HG03575 (cell line): ENCODE measurements at regions not wholly inside any gene's neighbourhood (a gene's known extent, or its start where the extent isn't known, plus 50 kb on each side); places are given as distances from the start of the nearest gene placed in this dataset.

Source experiments
- ATAC-seq: cut with Tn5 transposase; IDR thresholded peaks from one replicate; pipeline ENCODE4 v1.9.1; 2021; ENCODE audit not compliant: unreplicated experiment, insufficient number of reproducible peaks, low FRiP score; ENCODE audit errors: extremely low read depth

DNA sequence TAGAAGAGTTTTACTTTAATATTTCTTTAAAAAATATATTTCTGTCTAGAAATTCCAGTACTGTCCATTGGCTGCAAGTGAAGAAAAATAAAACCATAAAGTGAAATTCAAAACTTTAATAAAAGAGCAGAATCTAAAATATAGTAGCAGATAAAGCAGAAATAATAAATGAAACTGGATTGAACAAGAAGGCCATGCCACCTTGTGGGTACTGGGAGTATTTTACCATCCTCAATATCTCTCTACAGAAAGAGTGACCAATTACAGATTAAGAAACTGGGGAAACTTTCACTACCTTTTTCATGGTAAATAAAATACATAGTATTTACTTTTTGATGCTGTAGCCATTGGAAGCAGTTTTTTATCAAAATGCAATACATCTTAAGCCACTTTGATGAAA lies 220.5 kb downstream of the BCAT1 start:
- ATAC-seq = no peak

DNA sequence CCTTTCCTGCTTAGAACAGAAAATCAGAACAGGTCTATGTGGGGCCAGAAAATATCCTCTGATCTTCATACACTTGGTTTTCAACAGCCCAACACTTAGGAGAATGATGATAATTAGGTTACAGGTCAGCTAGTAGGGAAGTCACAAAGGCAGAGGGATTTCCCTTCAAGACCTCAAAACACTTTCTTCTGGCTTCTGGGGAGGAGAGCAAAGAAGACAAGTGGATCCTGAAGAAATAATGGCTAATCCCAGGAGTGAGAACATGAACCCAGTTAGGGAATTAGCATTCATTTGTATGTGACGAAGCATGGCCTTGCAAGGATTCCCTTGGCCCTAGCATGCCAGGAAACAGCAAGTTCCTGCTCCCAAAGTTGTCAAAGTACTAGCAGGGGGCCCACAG lies 223.3 kb downstream of the BCAT1 start:
- ATAC-seq = no peak

DNA sequence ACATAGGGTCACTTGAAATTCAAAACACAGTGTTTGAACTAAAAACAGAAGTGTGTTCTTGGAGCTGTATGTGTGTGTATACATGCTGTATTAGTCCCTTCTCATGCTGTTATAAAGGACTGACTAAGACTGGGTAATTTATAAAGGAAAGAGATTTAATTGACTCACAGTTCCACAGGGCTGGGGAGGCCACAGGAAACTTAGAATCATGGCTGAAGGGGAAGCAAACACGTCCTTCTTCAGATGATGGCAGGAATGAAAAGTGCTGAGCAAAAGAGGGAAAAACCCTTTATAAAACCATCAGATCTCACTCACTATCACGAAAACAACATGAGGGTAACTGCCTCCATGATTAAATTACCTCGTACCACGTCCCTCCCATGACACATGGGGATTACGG lies 224.1 kb downstream of the BCAT1 start:
- ATAC-seq = no peak

DNA sequence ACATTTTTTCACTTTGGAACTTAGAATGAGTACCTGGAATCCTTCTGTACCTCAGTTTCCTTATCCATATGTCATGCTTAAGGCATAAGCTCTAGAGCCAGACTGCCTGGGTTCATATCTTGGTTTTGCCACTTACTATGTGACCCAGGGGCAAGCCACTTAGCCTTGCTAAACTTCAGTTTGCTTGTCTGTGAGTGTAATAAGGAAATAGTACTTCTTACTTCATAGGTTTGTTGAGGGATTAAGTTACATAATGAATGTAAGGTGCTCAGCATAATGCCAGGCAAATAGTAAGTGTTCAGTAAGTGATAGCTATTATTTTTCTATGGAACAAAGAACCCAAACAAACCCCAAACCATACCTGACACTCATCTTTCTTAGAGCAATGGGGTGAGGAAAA lies 225.1 kb downstream of the BCAT1 start:
- no peak for ATAC-seq

DNA sequence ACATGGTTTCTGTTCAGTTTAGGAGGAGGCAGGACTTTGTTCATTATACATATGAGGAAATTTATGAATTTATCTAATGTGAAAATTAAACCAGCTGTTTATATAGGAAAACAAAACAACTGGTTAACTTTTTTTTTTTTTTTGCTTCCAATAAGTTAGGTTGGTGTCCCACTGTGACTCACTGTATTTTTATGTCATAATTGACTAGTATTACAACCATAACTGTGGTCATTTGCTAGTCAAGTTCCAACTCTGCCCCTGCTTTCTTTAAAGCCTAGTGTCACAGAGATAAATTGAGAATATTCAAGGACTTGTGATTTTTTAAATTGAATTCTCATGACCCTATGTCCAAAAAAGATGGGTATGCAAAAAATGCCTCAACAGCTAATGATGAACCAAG lies 227.7 kb downstream of the BCAT1 start:
- ATAC-seq = no peak

DNA sequence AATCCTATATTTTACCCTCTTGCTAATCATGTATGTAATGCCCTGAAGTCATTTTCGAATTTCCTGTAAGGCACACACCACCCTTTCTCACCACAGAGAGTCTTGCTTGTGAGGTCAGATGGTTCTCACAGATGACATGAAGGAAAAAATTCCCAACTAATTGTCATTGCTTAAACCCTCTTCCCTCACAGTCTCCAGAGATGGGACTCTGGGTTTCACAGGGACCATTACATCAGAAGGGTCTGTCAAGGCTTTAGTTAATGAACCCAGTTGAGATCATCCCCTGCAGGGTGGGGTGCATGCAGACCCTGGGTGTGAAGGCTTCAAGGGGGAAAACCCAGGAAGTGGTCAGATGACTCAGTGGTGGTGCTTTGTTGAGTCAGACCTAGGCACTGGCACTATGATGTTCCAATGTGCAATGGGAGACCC lies 229.6 kb downstream of the BCAT1 start:
- peak; percentile 84 for ATAC-seq

DNA sequence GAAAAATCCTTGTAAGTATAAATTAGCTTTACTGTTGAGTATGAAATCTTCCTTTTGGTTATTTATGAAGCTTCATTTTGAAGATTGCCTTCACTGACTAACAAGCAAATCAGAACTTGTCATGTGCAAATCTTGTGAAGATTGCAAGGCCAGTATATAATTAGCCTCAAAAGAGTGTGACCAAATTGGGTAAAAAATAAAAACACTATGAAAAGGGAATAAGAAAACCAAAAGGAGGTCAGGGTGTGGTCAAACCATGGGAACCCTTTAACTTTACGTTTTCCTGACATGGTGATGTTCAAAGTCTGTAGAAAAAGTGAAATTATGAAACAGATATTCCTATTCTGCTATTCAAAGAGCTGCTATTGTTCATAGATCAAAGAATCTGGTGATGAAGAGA lies 230.3 kb downstream of the BCAT1 start:
- ATAC-seq = no peak

DNA sequence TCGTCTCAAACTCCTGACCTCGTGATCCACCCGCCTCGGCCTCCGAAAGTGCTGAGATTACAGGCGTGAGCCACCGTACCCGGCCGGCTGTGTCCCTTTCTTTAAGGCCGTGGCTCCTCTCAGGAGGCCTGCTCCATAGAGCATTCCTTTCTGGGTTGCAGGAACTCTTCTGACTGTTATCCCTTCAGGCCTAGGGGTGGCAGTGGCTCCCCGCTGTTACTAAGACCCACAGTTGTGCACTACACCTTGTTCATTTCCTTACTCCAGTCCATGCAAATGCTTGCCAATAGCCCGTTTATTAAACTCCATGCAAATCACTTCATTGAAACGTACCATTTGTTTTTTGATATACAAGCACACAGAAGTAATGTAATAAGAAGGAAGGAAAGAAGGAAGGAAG lies 234.7 kb downstream of the BCAT1 start:
- no peak for ATAC-seq

DNA sequence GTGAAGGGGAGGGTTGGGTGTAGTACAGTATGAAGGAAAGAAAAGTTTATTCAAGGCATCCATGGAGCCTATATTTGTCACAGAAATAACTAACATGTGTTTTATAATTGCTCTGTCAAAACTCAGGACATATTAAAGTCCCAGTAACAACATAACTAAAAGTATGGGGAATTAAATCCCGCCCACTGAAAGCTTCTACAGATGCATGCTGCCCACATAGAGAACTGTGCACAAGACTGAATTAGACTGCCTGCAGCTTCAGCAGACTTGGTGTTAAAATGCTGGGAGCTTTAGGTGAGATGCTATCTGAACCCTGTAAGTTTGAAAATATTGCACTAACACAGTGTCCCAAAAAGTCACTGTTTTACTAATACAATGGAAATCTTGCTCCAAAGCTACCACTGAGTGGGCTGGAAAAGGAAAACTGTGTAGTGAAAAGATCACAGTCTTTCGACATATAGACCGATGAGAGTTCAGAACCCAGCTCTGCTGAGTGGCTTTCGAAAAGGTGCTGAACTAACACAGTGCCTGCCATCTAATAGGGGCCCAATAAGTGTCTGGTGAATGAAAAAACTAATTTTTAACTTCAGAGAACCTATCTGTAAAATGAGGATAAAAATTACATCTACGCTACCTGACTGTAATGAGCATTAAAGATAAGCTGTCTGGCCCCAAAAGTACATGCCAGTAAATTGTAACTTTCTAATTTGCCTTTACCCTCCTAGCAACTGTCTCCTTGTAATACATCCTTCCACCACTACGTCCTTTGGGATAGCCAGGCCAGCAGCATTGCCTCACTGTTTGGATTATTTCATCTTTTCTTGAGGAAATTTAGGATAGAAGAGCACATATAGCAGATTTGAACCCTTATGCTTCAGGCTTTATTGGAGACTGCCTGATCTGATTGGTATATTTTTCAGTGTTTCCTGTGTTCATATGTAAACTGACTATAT lies 237.6 kb downstream of the BCAT1 start:
- no peak for ATAC-seq

DNA sequence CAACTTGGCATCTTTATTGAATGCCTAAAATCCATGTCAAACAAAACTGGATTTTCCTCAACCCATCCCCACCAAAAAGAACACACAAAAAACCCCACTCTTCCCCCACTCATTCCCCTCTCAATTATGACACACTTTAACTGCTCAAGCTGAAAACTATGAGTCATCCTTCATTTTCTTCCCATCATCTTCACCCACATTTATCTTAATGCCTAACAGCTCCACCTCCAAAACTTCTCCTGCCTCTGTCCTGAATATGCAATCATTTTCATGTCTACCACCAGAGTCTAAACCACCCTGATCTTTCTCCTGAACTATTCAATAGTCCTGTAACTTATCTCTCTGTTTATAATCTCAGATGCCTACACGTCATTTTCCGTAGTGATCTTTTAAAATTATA lies 239.7 kb downstream of the BCAT1 start:
- no peak for ATAC-seq

DNA sequence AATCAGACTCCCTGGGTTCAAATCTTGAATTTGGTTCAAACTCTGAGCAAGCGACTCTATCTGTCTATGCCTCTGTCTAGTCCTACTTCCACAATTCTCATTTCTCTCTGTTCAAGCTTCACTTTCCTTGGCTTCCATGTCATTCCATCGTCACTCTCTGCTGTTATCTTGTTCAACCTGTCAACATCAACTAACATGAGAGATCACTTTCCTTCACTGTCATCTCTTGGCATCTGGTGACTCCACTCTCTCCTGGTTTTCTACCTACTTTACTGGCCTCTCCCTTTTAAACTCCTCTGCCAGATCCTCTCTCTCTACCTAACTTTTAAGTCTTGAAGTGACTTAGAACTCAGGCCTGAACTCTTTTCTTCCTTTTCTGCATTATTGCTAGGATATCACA lies 240.2 kb downstream of the BCAT1 start:
- no peak for ATAC-seq

DNA sequence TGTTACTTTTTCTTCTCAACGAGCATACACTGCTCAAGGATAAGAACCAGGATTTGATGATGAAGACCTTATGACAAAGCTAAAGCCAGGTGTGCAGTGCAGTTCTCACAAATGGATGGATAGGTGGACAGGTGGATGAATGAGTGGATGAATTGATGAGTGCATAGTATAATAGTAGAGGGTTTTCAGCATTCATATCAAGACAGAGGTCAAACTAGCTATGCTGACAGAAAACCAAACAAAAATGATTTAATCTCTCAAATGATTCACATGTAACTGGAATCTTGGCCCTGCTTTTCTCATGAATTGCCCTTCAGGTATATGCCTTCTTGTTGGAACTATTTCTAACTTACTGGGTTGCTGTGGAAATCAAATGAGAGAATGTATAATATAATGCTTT lies 240.9 kb downstream of the BCAT1 start:
- ATAC-seq = no peak

DNA sequence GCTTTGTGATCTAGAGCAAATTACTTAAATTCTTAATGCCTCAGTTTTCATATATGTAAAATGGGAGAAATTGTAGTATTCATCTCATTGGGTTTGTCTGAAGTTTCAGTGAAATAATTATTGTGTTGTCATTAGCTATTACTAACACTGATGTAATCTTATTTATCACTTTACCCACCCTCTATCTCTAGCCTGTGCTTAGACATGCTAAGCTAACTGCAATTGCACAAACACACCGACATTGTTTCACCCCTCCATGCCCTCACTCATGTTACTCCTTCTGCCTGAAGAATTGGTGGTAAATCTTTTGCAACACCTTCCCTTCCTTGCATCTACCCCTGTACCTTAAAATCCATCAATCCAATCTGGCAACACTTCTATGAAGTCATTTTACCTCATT lies 241.6 kb downstream of the BCAT1 start:
- ATAC-seq = no peak

DNA sequence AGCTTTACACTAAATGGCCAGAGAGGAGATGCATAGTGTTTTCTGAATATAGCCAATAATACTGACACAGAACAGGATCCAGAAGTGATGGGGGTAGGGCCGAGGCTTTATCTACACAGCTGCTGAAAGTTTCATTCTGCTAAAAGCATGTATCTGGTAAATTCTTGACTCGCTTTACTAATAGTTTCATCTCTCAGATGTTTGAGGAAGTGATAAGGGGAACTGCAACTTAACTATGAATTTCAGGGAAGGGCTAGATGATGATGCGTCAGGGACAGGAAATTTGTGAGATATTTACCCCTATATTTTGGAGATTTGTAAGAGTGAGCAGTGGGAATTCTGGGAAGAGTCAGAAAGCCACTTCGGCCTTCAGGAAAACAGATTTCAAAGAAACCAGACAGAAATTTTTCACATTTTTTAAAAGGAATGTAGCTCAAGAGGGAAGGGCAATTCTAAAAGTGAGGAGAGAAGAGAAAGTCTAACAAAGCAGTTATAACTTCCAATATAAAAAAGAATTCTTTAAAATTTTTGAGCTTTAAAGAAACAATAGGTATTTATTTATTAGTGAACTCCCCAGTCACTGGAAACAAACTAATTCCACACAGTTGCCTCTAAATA lies 243.1 kb downstream of the BCAT1 start:
- ATAC-seq = peak; percentile 99

DNA sequence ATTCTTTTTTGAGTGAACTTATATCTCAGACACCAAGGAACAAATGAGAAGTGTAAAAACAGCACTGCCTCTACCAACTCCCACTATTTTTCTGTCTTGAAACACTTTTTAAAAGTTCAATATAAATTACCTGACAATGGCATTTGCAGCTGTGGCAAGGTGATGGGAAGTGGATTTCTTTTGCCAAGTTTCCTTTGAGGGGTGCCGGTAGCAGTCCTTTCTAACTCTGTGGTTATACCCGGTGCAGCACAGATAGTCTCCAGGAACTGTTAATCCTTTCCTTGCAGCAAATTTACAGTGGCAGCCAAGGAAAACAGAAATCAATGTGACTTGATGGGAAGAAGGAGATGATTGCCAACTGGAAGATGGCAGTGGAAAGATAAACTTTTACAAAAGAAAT lies 243.7 kb downstream of the BCAT1 start:
- no peak for ATAC-seq

DNA sequence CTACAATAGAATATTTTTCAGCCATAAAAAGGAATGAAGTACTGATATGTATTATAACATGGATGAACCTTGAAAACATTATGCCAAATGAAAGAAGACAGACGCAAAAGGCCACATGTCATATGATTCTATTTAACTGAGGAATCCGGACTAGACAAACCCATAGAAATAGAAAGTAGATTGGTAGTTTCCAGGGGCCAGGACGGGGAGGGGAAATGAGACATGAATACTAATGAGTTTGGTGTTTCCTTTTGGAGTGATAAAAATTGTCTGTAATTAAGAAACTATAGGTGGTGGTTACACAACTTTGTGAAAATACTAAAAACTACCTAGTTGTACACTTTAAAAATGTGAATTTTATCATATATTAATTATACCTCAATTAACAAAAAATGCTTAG lies 247.6 kb downstream of the BCAT1 start:
- no peak for ATAC-seq

DNA sequence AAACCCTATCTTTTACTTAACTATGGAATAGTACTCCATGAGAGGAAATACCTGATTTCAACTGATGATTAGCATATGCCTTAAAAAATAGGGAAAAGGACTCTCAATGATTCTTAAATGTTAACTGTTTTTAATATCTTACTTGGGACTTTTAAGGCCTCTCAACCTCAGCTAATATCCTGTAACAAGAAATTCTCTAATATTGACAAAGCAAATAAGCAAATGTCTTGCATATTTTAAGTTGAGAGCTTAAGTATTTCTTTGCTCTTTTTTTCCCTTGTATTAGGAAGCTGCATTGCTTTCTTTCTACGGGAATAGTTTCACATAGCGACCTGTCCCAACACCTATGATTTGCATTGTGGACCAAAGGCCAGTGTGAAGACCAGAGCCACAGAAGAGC lies 249.9 kb downstream of the BCAT1 start:
- no peak for ATAC-seq

DNA sequence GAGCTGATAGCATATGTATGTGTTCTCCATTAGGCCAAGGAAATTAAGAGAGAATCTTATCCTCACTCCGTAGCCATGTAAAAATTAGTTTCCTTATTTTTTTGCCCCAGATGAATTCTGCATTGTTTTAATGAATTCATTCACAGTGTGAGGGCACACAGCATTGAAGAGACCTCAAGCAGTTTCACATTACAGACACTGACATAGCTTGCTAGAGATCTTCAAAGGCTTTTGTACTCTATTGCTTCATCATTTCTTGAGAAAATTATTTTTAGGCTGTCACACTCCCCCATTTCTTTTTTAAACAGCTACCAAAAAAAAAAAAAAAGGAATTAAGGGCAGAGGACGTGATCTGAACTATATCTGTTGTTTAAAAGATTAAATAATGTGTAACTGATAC lies 251.1 kb downstream of the BCAT1 start:
- no peak for ATAC-seq

DNA sequence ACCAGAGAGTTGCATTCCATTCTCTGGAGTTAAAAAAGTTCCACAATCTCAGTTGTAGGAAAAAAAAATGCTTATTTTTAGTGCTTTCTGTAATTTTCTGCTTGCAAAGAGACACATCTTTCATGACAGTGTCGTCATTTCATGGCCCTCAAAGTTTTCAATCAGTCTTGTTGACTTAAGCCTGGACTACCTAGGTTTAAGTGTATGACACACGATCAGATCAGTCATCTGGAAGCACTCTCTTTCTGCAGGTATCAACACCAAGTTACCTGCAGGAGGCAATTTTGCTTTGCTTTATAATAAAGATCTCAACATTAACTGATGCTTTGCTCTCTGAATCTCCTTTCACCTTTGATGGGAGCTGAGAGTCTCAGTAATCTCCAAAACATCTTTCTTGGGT lies 251.6 kb downstream of the BCAT1 start:
- ATAC-seq = no peak

DNA sequence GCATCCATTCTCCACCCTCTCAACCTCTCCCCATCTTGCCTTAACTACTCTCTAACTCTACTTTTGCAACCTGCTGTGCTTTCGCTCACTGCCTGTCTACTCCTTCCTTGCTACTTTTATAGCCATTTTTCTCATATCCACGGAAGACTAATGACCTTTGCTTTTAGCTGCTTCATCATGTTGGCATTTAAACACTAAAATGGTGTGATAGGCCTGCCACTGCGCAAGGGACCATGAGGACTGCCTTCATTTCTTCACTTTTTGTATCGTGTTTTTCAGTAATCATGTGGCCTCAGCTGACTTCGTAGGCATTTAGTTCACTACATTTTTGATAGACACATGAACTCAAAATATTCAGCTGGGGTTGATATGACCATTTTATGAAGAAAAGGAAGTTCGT lies 252.1 kb downstream of the BCAT1 start:
- no peak for ATAC-seq
